ENCODE measurements at regions not wholly inside any gene's neighbourhood (a gene's known extent, or its start where the extent isn't known, plus 50 kb on each side); places are given as distances from the start of the nearest gene placed in this dataset.

DNA sequence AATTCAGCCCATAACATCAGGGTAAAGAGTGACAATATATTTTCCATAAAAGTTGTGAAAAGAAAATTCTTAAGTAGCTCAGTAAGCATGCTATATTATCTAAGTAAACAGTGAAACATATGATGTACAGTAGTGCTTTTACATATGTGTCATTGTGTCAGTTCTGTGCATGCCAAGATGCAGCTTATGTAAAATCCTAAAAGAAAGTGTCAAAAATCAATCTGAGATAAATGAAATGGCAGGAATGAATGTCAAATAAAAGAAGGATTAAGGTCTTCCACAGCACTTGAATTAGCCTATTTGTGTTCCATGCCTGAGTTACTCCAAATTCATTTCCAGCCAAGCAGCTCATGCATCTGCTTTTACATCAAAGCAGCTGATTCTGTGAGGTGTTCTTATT is 452.7 kb upstream of the HS3ST1 start:
- TF ChIP-seq, protein P1, sequence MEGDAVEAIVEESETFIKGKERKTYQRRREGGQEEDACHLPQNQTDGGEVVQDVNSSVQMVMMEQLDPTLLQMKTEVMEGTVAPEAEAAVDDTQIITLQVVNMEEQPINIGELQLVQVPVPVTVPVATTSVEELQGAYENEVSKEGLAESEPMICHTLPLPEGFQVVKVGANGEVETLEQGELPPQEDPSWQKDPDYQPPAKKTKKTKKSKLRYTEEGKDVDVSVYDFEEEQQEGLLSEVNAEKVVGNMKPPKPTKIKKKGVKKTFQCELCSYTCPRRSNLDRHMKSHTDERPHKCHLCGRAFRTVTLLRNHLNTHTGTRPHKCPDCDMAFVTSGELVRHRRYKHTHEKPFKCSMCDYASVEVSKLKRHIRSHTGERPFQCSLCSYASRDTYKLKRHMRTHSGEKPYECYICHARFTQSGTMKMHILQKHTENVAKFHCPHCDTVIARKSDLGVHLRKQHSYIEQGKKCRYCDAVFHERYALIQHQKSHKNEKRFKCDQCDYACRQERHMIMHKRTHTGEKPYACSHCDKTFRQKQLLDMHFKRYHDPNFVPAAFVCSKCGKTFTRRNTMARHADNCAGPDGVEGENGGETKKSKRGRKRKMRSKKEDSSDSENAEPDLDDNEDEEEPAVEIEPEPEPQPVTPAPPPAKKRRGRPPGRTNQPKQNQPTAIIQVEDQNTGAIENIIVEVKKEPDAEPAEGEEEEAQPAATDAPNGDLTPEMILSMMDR (IDR thresholded peaks at IDR 0.05), result no peak
- TF ChIP-seq POLR2A (IDR thresholded peaks at IDR 0.05) (no peak), EP300 (IDR thresholded peaks at IDR 0.05) (no peak)

All from tibial nerve (tissue), 4 donors.